BE2C (cell line): ENCODE measurements at regions not wholly inside any gene's neighbourhood (a gene's known extent, or its start where the extent isn't known, plus 50 kb on each side); places are given as distances from the start of the nearest gene placed in this dataset.
A peak's percentile ranks its signal among the peaks of the same experiment; 100 is the strongest.
"Not testable (repeated sequence)": the region's sequence is repeated elsewhere in the genome, so short reads cannot be mapped to it uniquely, and the experiment has no call there.

Source experiments
- DNase-seq: peaks from one replicate; pipeline ENCODE4 v3.0.0-alpha.2; 2020
- H3K27me3 ChIP-seq: fragments of 250-450 bp; sonication (Bioruptor Pico); 2 replicates; pipeline ENCODE4 v1.5.1; 2020; ENCODE audit warnings: mild to moderate bottlenecking
- H3K36me3 ChIP-seq: fragments of 250-450 bp; sonication (Bioruptor Pico); 2 replicates; pipeline ENCODE4 v1.5.1; 2020; ENCODE audit warnings: mild to moderate bottlenecking
- H3K4me1 ChIP-seq: fragments of 250-450 bp; sonication (Bioruptor Pico); 2 replicates; pipeline ENCODE4 v1.5.1; 2020
- H3K4me3 ChIP-seq: 2 replicates; pipeline ENCODE4 v1.5.1; 2011; ENCODE audit warnings: low read depth, low read length
- H3K9me3 ChIP-seq: fragments of 250-450 bp; sonication (Bioruptor Pico); 2 replicates; pipeline ENCODE4 v1.5.1; 2020
- TF ChIP-seq, protein P1 (sequence below): IDR thresholded peaks from 2 replicates; pipeline ENCODE4 v1.5.1; 2012; ENCODE audit warnings: mild to moderate bottlenecking, low read depth, low read length

DNA sequence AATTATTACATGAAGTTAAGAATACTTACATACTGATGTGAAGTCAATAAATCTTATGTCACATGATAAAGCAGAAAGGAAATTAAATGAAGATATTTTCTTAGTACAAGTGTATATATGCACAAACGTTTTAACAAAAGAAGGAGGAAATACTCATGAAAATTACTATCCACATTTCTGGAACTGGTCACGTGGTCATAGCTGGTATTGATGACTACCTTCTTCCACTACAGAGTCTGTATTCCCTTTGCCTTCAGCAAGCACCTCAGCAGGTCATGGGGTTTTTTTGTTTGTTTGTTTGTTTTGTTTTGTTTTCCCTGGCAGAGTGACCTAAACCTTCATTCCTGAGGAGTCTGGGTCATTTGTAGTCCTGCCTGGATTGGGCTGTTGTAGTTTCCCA lies 174.9 kb upstream of the BANK1 start:
- no peaks in the 10 kb centered on the region for H3K9me3 ChIP-seq
- no peaks in the 10 kb centered on the region for H3K27me3 ChIP-seq
- DNase-seq, result no peak
- no peaks in the 10 kb centered on the region for H3K36me3 ChIP-seq
- H3K4me1 ChIP-seq, result no peaks in the 10 kb centered on the region
- H3K4me3 ChIP-seq, result no peak overlapping the region
- TF ChIP-seq, protein P1, sequence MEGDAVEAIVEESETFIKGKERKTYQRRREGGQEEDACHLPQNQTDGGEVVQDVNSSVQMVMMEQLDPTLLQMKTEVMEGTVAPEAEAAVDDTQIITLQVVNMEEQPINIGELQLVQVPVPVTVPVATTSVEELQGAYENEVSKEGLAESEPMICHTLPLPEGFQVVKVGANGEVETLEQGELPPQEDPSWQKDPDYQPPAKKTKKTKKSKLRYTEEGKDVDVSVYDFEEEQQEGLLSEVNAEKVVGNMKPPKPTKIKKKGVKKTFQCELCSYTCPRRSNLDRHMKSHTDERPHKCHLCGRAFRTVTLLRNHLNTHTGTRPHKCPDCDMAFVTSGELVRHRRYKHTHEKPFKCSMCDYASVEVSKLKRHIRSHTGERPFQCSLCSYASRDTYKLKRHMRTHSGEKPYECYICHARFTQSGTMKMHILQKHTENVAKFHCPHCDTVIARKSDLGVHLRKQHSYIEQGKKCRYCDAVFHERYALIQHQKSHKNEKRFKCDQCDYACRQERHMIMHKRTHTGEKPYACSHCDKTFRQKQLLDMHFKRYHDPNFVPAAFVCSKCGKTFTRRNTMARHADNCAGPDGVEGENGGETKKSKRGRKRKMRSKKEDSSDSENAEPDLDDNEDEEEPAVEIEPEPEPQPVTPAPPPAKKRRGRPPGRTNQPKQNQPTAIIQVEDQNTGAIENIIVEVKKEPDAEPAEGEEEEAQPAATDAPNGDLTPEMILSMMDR, result no peak

DNA sequence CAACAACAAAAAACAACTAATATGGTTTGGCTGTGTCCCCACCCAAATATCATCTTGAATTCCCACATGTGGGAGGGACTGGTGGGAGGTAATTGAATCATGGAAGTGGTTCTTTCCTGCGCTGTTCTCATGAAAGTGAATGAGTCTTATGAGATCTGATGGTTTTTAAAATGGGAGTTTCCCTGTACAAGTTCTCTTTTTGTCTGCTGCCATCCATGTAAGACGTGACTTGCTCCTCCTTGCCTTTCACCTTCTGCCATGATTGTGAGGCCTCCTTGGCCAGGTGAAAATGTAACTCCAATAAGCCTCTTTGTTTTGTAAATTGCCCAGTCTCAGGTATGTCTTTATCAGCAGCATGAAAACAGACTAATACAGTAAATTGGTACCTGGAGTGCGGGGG lies 183.5 kb upstream of the BANK1 start:
- H3K9me3 ChIP-seq, H3K36me3 ChIP-seq, DNase-seq, H3K4me3 ChIP-seq, H3K4me1 ChIP-seq, H3K27me3 ChIP-seq: not testable (repeated sequence)

DNA sequence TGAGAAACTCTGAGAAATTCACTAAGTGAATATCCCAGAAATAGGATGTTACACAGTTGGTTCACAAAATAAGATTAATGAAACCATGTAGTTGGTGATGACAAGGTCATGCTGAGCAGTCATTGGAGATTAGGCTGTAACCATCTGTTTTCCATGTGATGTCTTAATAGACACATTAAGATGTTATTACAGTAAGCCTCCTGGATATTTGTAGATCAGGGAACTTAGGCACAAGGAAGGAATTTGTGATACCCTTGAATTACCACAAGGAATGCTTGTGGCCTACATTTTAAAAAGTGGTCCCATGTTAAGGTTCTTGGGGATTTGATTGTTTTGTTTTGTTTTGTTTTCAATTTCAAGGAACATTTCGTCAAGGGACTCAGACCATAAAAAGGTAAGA lies 185.6 kb upstream of the BANK1 start:
- H3K9me3 ChIP-seq, result no peaks in the 10 kb centered on the region
- H3K4me3 ChIP-seq, result no peak overlapping the region
- DNase-seq, result no peak
- no peaks in the 10 kb centered on the region for H3K36me3 ChIP-seq
- TF ChIP-seq, protein P1, result no peak
- no peaks in the 10 kb centered on the region for H3K4me1 ChIP-seq
- no peaks in the 10 kb centered on the region for H3K27me3 ChIP-seq

DNA sequence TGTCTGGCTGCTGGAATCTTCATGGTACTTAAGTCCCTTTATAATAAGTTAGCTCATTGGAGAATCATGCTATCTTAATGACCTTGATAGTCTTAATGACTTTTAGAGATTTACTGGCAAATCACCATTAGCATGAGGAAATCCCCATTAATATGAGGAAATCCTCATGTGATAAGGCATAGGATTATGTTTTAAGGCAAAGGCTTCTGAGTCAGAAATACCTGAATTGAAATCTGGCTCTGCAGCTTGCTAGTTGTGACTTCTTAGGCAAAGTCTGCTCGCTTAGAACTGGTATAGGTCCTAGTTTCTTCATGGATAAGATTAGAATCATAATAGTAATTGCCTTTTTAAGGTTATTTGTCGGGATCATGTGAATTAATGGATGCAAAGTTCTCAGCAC lies 190.2 kb upstream of the BANK1 start:
- H3K4me1 ChIP-seq, result no peaks in the 10 kb centered on the region
- H3K4me3 ChIP-seq, result no peak overlapping the region
- no peak for DNase-seq
- H3K9me3 ChIP-seq, result no peaks in the 10 kb centered on the region
- TF ChIP-seq, protein P1, result no peak
- H3K27me3 ChIP-seq, result no peaks in the 10 kb centered on the region
- H3K36me3 ChIP-seq, result no peaks in the 10 kb centered on the region

DNA sequence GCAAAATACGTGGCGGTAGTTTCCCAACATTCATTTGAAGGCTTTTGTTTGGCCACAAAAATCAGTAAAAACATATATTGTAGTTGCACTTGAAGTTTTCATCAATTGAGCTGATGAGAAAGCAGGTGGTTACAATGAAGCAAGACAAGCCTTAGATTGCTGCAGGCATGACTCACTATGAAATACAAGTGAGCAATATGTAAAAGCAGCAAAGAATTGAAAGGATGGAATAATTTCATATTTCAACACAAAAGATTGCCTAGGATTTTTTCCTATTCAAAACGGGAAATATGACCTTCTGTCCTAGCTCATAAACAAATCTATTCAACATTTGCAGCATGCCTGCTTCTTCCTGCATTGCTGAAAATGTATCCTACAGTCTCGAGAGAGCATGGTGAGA lies 190.9 kb upstream of the BANK1 start:
- Histone ChIP-seq H3K4me3 (no peak overlapping the region), H3K9me3 (no peaks in the 10 kb centered on the region), H3K36me3 (no peaks in the 10 kb centered on the region), H3K27me3 (no peaks in the 10 kb centered on the region), H3K4me1 (no peaks in the 10 kb centered on the region)
- TF ChIP-seq, protein P1, result no peak
- DNase-seq, result no peak

DNA sequence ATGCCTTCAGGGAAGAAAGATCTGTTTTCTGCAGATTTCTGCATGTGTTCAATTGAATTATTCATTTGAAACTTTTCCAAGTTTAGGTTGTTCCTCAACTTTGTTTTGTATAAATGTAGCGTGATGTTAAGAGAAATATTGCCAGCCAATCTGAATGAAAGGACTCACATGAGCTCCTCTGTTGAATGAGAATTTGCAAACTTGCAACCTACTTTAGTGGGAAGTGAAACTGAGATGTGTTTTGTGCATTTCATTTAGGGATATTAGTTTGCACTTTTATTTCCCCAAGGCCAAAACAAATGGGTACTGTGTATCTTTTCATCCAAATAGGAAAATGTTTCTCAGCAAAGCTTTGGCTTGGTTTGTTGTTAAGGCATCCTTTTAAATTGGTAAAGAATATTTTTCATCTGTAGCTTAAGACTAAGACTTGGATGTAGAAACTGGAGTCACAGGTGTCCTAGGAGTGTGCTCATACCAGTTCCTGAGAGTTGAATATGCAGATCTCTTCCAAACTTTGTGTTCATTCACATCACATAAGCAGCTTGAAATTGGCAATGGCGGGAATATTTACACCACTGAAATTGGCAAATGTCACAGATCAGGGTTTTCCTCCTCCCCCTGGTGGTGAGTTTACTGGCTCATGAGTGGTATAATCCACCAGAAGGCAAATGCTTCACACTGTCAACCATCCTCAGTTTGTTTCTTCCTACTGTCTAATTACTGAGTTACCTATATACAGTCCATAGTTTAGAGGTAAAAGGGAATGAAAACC lies 193.6 kb upstream of the BANK1 start:
- Histone ChIP-seq H3K36me3 (no peaks in the 10 kb centered on the region), H3K4me3 (no peak overlapping the region), H3K4me1 (no peaks in the 10 kb centered on the region), H3K9me3 (no peaks in the 10 kb centered on the region), H3K27me3 (no peaks in the 10 kb centered on the region)
- TF ChIP-seq, protein P1, result peak; percentile 54
- DNase-seq, result peak; percentile 18

DNA sequence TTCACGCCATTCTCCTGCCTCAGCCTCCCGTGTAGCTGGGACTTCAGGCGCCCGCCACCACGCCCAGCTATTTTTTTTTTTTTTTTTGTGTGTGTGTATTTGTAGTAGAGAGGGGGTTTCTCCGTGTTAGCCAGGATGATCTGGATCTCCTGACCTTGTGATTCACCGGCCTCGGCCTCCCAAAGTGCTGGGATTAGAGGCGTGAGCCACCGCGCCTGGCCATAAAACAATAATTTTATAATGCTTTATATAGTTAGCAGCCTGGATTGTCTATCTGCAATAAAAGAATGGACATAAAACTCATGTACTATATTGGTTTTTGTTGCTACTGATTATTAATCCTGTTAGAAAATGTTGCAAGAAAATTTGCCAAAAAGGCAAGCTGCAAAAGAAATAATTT lies 195.9 kb upstream of the BANK1 start:
- no peak for DNase-seq

More for the DNA sequence above, 195.9 kb upstream of the BANK1 start:
- no peaks in the 10 kb centered on the region for H3K27me3 ChIP-seq
- H3K4me1 ChIP-seq, result no peaks in the 10 kb centered on the region
- no peaks in the 10 kb centered on the region for H3K36me3 ChIP-seq
- TF ChIP-seq, protein P1, result no peak
- H3K4me3 ChIP-seq, result no peak overlapping the region
- no peaks in the 10 kb centered on the region for H3K9me3 ChIP-seq
